ENCODE measurements at regions not wholly inside any gene's neighbourhood (a gene's known extent, or its start where the extent isn't known, plus 50 kb on each side); places are given as distances from the start of the nearest gene placed in this dataset.

DNA sequence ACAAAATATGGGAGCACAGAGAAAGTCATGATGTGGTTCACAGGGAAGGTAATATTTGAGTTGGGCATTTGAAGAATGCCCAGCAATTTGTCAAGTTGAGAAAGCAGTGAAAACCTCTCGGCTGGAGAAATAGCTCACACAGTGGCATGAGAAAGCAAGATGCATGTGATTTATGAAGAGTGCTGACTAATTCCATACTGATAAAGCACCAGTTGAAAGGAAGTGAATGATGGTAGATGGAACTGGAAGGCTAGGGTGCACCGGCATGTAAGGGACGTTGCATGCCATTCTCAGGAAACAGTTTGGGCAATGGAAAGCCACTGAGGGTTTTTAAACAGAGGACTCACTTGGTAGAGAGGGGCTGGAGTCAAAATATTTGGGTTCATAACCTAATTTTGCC, 53.5 kb upstream of the MTF2 start:
- TF ChIP-seq, protein P1, sequence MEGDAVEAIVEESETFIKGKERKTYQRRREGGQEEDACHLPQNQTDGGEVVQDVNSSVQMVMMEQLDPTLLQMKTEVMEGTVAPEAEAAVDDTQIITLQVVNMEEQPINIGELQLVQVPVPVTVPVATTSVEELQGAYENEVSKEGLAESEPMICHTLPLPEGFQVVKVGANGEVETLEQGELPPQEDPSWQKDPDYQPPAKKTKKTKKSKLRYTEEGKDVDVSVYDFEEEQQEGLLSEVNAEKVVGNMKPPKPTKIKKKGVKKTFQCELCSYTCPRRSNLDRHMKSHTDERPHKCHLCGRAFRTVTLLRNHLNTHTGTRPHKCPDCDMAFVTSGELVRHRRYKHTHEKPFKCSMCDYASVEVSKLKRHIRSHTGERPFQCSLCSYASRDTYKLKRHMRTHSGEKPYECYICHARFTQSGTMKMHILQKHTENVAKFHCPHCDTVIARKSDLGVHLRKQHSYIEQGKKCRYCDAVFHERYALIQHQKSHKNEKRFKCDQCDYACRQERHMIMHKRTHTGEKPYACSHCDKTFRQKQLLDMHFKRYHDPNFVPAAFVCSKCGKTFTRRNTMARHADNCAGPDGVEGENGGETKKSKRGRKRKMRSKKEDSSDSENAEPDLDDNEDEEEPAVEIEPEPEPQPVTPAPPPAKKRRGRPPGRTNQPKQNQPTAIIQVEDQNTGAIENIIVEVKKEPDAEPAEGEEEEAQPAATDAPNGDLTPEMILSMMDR (IDR thresholded peaks at IDR 0.05; ENCODE audit: low read depth, low read length) = no peak
- no peak overlapping the region for H3K4me3 ChIP-seq (ENCODE audit: low read depth, low read length)

GRCh38 chr1:93028542-93028941, 50.5 kb upstream of the MTF2 start:
- TF ChIP-seq, protein P1 (IDR thresholded peaks at IDR 0.05; ENCODE audit: low read depth, low read length) = no peak
- H3K4me3 ChIP-seq (ENCODE audit: low read depth, low read length) = no peak overlapping the region
